ENCODE measurements at regions not wholly inside any gene's neighbourhood (a gene's known extent, or its start where the extent isn't known, plus 50 kb on each side); places are given as distances from the start of the nearest gene placed in this dataset.

DNA sequence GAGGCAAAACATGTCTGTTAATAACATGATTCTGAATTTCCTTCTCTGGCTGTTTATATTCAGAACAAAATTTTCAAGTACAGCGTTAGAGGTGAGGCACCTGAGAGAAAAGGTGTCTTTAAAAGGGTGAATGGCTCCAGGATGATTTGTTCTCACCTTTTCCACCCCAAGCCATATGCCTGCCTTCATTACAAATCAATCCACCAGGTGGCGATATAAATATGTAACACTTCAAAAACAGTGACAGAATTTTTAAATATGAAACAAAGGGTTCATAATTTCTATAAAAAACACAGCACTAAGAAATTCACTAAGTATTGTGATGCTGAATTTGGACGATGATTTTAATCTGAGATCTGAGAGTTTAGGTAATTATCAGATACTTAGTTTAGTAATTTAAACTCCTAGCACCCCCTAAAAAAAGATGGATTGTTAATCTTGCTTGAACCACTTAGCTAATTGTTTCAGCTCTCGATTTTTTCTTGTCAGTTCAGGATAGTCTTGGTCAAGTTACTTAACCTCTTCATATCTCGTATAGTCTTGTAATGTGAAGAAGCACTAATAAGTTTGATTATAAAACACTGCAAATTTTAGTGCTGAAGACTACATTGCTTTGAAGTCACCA lies 528.8 kb downstream of the CPS1 start:
- TF ChIP-seq, protein P1, sequence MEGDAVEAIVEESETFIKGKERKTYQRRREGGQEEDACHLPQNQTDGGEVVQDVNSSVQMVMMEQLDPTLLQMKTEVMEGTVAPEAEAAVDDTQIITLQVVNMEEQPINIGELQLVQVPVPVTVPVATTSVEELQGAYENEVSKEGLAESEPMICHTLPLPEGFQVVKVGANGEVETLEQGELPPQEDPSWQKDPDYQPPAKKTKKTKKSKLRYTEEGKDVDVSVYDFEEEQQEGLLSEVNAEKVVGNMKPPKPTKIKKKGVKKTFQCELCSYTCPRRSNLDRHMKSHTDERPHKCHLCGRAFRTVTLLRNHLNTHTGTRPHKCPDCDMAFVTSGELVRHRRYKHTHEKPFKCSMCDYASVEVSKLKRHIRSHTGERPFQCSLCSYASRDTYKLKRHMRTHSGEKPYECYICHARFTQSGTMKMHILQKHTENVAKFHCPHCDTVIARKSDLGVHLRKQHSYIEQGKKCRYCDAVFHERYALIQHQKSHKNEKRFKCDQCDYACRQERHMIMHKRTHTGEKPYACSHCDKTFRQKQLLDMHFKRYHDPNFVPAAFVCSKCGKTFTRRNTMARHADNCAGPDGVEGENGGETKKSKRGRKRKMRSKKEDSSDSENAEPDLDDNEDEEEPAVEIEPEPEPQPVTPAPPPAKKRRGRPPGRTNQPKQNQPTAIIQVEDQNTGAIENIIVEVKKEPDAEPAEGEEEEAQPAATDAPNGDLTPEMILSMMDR (conservative IDR thresholded peaks at IDR 0.05): peak; percentile 74
- TF ChIP-seq ZFX (IDR thresholded peaks at IDR 0.05): no peak
